GM08714 (cell line): ENCODE measurements at regions not wholly inside any gene's neighbourhood (a gene's known extent, or its start where the extent isn't known, plus 50 kb on each side); places are given as distances from the start of the nearest gene placed in this dataset.

Experiments used
- H3K4me3 ChIP-seq: fragments of 200-500 bp; sonication (Bioruptor generic); 2 replicates; pipeline ENCODE4 v1.5.1; 2014; ENCODE audit warnings: mild to moderate bottlenecking, low read length, inconsistent platforms
- ZNF274 ChIP-seq: IDR thresholded peaks from 2 replicates; pipeline ENCODE4 v1.6.1; 2012; ENCODE audit warnings: mild to moderate bottlenecking, low read depth, low read length

GRCh38 chr13:88895261-88895941 is 1224.2 kb downstream of the SLITRK5 start:
- TF ChIP-seq ZNF274, result no peak
- H3K4me3 ChIP-seq, result no peak overlapping the region

- TF ChIP-seq ZNF274, result no peak
- no peak overlapping the region for H3K4me3 ChIP-seq
Observed at GRCh38 chr13:88896466-88896865, 1225.3 kb downstream of the SLITRK5 start.

GRCh38 chr13:88908961-88909441 is 1237.8 kb downstream of the SLITRK5 start:
- H3K4me3 ChIP-seq, result no peak overlapping the region
- no peak for TF ChIP-seq ZNF274

- TF ChIP-seq ZNF274, result no peak
- no peak overlapping the region for H3K4me3 ChIP-seq
Observed at GRCh38 chr13:88919970-88920628, 1248.9 kb downstream of the SLITRK5 start.

- no peak for TF ChIP-seq ZNF274
- H3K4me3 ChIP-seq, result no peak overlapping the region
Observed at GRCh38 chr13:88925954-88926353, 1254.8 kb downstream of the SLITRK5 start.

- no peak for TF ChIP-seq ZNF274
- no peak overlapping the region for H3K4me3 ChIP-seq
Observed at GRCh38 chr13:88926890-88927502, 1255.8 kb downstream of the SLITRK5 start.

- TF ChIP-seq ZNF274, result no peak
- H3K4me3 ChIP-seq, result no peak overlapping the region
Observed at GRCh38 chr13:88932950-88933349, 1261.8 kb downstream of the SLITRK5 start.

GRCh38 chr13:88937384-88937783 is 1266.2 kb downstream of the SLITRK5 start:
- no peak overlapping the region for H3K4me3 ChIP-seq
- TF ChIP-seq ZNF274, result no peak

GRCh38 chr13:88945793-88946192 is 1274.6 kb downstream of the SLITRK5 start:
- no peak overlapping the region for H3K4me3 ChIP-seq
- TF ChIP-seq ZNF274, result no peak

GRCh38 chr13:88948501-88948900 is 1277.3 kb downstream of the SLITRK5 start:
- no peak overlapping the region for H3K4me3 ChIP-seq
- no peak for TF ChIP-seq ZNF274

- H3K4me3 ChIP-seq, result no peak overlapping the region
- TF ChIP-seq ZNF274, result no peak
Observed at GRCh38 chr13:88958821-88959220, 1287.7 kb downstream of the SLITRK5 start.

GRCh38 chr13:88976466-88976865 is 1305.3 kb downstream of the SLITRK5 start:
- TF ChIP-seq ZNF274, result no peak
- H3K4me3 ChIP-seq, result no peak overlapping the region

- no peak overlapping the region for H3K4me3 ChIP-seq
- TF ChIP-seq ZNF274, result no peak
Observed at GRCh38 chr13:88978607-88979006, 1307.4 kb downstream of the SLITRK5 start.

- no peak overlapping the region for H3K4me3 ChIP-seq
- no peak for TF ChIP-seq ZNF274
Observed at GRCh38 chr13:88979465-88980175, 1308.4 kb downstream of the SLITRK5 start.

- TF ChIP-seq ZNF274, result no peak
- H3K4me3 ChIP-seq, result no peak overlapping the region
Observed at GRCh38 chr13:89003656-89004055, 1332.5 kb downstream of the SLITRK5 start.

GRCh38 chr13:89011615-89012014 is 1340.4 kb downstream of the SLITRK5 start:
- H3K4me3 ChIP-seq, result no peak overlapping the region
- no peak for TF ChIP-seq ZNF274
